NCI-H82 treated with DMSO at 0.1 percent for 48 hours (cell line): ENCODE measurements at regions not wholly inside any gene's neighbourhood (a gene's known extent, or its start where the extent isn't known, plus 50 kb on each side); places are given as distances from the start of the nearest gene placed in this dataset.

Experiments used
- DNase-seq: peaks from one replicate; lab custom pipeline; 2025; ENCODE audit not compliant: unreplicated experiment; lab: John Stamatoyannopoulos, UW

GRCh38 chr3:180828723-180829408 lies 83.6 kb upstream of the FXR1 start:
- DNase-seq, result no peak

GRCh38 chr3:180829409-180830405 lies 82.8 kb upstream of the FXR1 start:
- DNase-seq, result no peak

- no peak for DNase-seq
These were observed 77.0 kb upstream of the FXR1 start for GRCh38 chr3:180835501-180835900.

GRCh38 chr3:180836766-180837165 lies 75.7 kb upstream of the FXR1 start:
- no peak for DNase-seq

- no peak for DNase-seq
These were observed 57.6 kb upstream of the FXR1 start for GRCh38 chr3:180854887-180855286.

GRCh38 chr3:180855364-180855763 lies 57.1 kb upstream of the FXR1 start:
- peak; percentile 23 for DNase-seq

- DNase-seq, result no peak
These were observed 56.5 kb upstream of the FXR1 start for GRCh38 chr3:180855956-180856355.

GRCh38 chr3:180860180-180860858 lies 52.2 kb upstream of the FXR1 start:
- DNase-seq, result no peak
